Keratinocyte (primary cell): ENCODE measurements at regions not wholly inside any gene's neighbourhood (a gene's known extent, or its start where the extent isn't known, plus 50 kb on each side); places are given as distances from the start of the nearest gene placed in this dataset.

Experiments used
- CTCF ChIP-seq, 3 experiments: IDR thresholded peaks in 1 of 3; conservative IDR thresholded peaks in 1 of 3; optimal IDR thresholded peaks in 1 of 3; 2 replicates in 2 of 3; 3 replicates in 1 of 3; pipeline versions ENCODE3 to v1.5.1; 2011; ENCODE audit warnings: low read length in 3 of 3, mild to moderate bottlenecking in 3 of 3, moderate library complexity in 2 of 3, control low read depth in 1 of 3, inconsistent platforms in 1 of 3; ENCODE audit not compliant: insufficient read depth in 2 of 3; ENCODE audit errors: extremely low read depth in 1 of 3
- EZH2 ChIP-seq: IDR thresholded peaks from one replicate; pipeline ENCODE4 v1.6.1; 2012; ENCODE audit warnings: inconsistent platforms, mild to moderate bottlenecking, low read length, moderate library complexity

DNA sequence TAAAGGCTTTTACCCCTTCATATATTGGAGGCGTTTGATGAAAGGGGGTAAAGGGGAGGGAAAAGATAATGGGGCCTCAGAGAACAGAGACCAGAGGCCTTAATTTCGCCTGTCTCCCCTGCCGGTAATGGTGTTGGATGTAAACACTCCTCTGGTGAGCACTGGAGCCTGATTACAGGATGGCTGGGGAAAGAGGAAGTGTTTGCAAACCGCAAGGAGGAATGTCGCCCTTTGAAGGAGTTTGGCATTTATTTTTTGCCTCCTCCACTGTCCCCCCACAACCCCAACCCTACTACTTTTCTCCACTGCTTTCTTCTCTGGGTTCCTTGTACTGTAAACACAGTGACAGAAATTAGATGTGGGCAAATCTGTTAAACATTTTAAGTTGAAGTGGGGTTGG is 211.9 kb upstream of the TBX3 start:
- TF ChIP-seq CTCF (optimal IDR thresholded peaks at IDR 0.05 in 1 of 3, IDR thresholded peaks at IDR 0.05 in 1 of 3, conservative IDR thresholded peaks at IDR 0.05 in 1 of 3; ENCODE audit: extremely low read depth in 1 of 3, insufficient read depth in 2 of 3, low read length in 3 of 3) (no peak), EZH2 (no peak)
